HG02759 (cell line): ENCODE measurements at regions not wholly inside any gene's neighbourhood (a gene's known extent, or its start where the extent isn't known, plus 50 kb on each side); places are given as distances from the start of the nearest gene placed in this dataset.

Source experiments
- ATAC-seq: cut with Tn5 transposase; IDR thresholded peaks from one replicate; pipeline ENCODE4 v1.9.1; 2021; ENCODE audit warnings: mild to moderate bottlenecking, moderate library complexity; ENCODE audit not compliant: unreplicated experiment

- ATAC-seq = no peak
Measured at GRCh38 chr16:48845261-48845660, 235.3 kb upstream of the N4BP1 start.

GRCh38 chr16:48838349-48838748 lies 228.4 kb upstream of the N4BP1 start:
- no peak for ATAC-seq

- no peak for ATAC-seq
Measured at GRCh38 chr16:48836636-48837035, 226.7 kb upstream of the N4BP1 start.

GRCh38 chr16:48836067-48836466 lies 226.1 kb upstream of the N4BP1 start:
- ATAC-seq = no peak

GRCh38 chr16:48834576-48834975 lies 224.6 kb upstream of the N4BP1 start:
- ATAC-seq = no peak

- ATAC-seq = no peak
Measured at GRCh38 chr16:48833461-48833860, 223.5 kb upstream of the N4BP1 start.

- no peak for ATAC-seq
Measured at GRCh38 chr16:48831076-48831722, 221.2 kb upstream of the N4BP1 start.

GRCh38 chr16:48829336-48830310 lies 219.6 kb upstream of the N4BP1 start:
- ATAC-seq = no peak

- no peak for ATAC-seq
Measured at GRCh38 chr16:48824271-48824670, 214.3 kb upstream of the N4BP1 start.

- no peak for ATAC-seq
Measured at GRCh38 chr16:48822431-48822830, 212.5 kb upstream of the N4BP1 start.

GRCh38 chr16:48820379-48820778 lies 210.4 kb upstream of the N4BP1 start:
- no peak for ATAC-seq

GRCh38 chr16:48818257-48818656 lies 208.3 kb upstream of the N4BP1 start:
- no peak for ATAC-seq

- ATAC-seq = no peak
Measured at GRCh38 chr16:48817032-48817431, 207.1 kb upstream of the N4BP1 start.

- ATAC-seq = no peak
Measured at GRCh38 chr16:48816393-48816792, 206.4 kb upstream of the N4BP1 start.

- no peak for ATAC-seq
Measured at GRCh38 chr16:48814994-48815393, 205.0 kb upstream of the N4BP1 start.

GRCh38 chr16:48813485-48813884 lies 203.5 kb upstream of the N4BP1 start:
- no peak for ATAC-seq

- no peak for ATAC-seq
Measured at GRCh38 chr16:48812856-48813255, 202.9 kb upstream of the N4BP1 start.

- no peak for ATAC-seq
Measured at GRCh38 chr16:48811478-48811877, 201.5 kb upstream of the N4BP1 start.

GRCh38 chr16:48810803-48811453 lies 200.9 kb upstream of the N4BP1 start:
- no peak for ATAC-seq

GRCh38 chr16:48810436-48810802 lies 200.4 kb upstream of the N4BP1 start:
- ATAC-seq = no peak

GRCh38 chr16:48790151-48790550 lies 180.2 kb upstream of the N4BP1 start:
- no peak for ATAC-seq

- no peak for ATAC-seq
Measured at GRCh38 chr16:48788475-48788874, 178.5 kb upstream of the N4BP1 start.
